ENCODE measurements at regions not wholly inside any gene's neighbourhood (a gene's known extent, or its start where the extent isn't known, plus 50 kb on each side); places are given as distances from the start of the nearest gene placed in this dataset.
"Not testable (repeated sequence)": the region's sequence is repeated elsewhere in the genome, so short reads cannot be mapped to it uniquely, and the experiment has no call there.

- DNase-seq = no peak
Measured at GRCh38 chr6:140283197-140283596, 908.7 kb upstream of the CITED2 start.

GRCh38 chr6:140281767-140282166, 907.3 kb upstream of the CITED2 start:
- no peak for DNase-seq

- DNase-seq = no peak
Measured at GRCh38 chr6:140281236-140281635, 906.8 kb upstream of the CITED2 start.

- no peak for DNase-seq
Measured at GRCh38 chr6:140276719-140277118, 902.3 kb upstream of the CITED2 start.

GRCh38 chr6:140276133-140276532, 901.7 kb upstream of the CITED2 start:
- no peak for DNase-seq

GRCh38 chr6:140275725-140276124, 901.3 kb upstream of the CITED2 start:
- DNase-seq = no peak

GRCh38 chr6:140274548-140274947, 900.1 kb upstream of the CITED2 start:
- DNase-seq = no peak

GRCh38 chr6:140271759-140272377, 897.4 kb upstream of the CITED2 start:
- DNase-seq = peak; percentile 42

- peak; percentile 15 for DNase-seq
Measured at GRCh38 chr6:140269591-140270165, 895.2 kb upstream of the CITED2 start.

GRCh38 chr6:140264431-140264830, 890.0 kb upstream of the CITED2 start:
- DNase-seq = no peak

- DNase-seq = not testable (repeated sequence)
Measured at GRCh38 chr6:140258302-140258701, 883.9 kb upstream of the CITED2 start.

- DNase-seq = no peak
Measured at GRCh38 chr6:140256248-140256647, 881.8 kb upstream of the CITED2 start.

- DNase-seq = no peak
Measured at GRCh38 chr6:140253096-140253495, 878.6 kb upstream of the CITED2 start.

GRCh38 chr6:140252099-140252498, 877.7 kb upstream of the CITED2 start:
- DNase-seq = no peak

GRCh38 chr6:140245296-140246040, 871.0 kb upstream of the CITED2 start:
- DNase-seq = no peak

- no peak for DNase-seq
Measured at GRCh38 chr6:140237251-140237650, 862.8 kb upstream of the CITED2 start.

GRCh38 chr6:140236732-140237131, 862.3 kb upstream of the CITED2 start:
- DNase-seq = peak; percentile 1

GRCh38 chr6:140230282-140230681, 855.8 kb upstream of the CITED2 start:
- no peak for DNase-seq

GRCh38 chr6:140228491-140228890, 854.0 kb upstream of the CITED2 start:
- DNase-seq = no peak

- no peak for DNase-seq
Measured at GRCh38 chr6:140226637-140227036, 852.2 kb upstream of the CITED2 start.

- DNase-seq = no peak
Measured at GRCh38 chr6:140225701-140226436, 851.4 kb upstream of the CITED2 start.

- DNase-seq = no peak
Measured at GRCh38 chr6:140217283-140217682, 842.8 kb upstream of the CITED2 start.

- DNase-seq = no peak
Measured at GRCh38 chr6:140209775-140210174, 835.3 kb upstream of the CITED2 start.

- no peak for DNase-seq
Measured at GRCh38 chr6:140208286-140208685, 833.8 kb upstream of the CITED2 start.

Data from RPMI8226 (cell line).